C4-2B (cell line): ENCODE measurements at regions not wholly inside any gene's neighbourhood (a gene's known extent, or its start where the extent isn't known, plus 50 kb on each side); places are given as distances from the start of the nearest gene placed in this dataset.

Experiments used
- H3K27ac ChIP-seq: fragments of 450-650 bp; 2 replicates; pipeline ENCODE4 v1.5.1; 2017
- ZFX ChIP-seq: fragments of 450-650 bp; IDR thresholded peaks from 2 replicates; pipeline ENCODE4 v1.6.1; 2017
- TF ChIP-seq, protein P1 (sequence below): fragments of 450-650 bp; conservative IDR thresholded peaks from 2 replicates; pipeline ENCODE4 v1.5.1; 2017; ENCODE audit warnings: mild to moderate bottlenecking

DNA sequence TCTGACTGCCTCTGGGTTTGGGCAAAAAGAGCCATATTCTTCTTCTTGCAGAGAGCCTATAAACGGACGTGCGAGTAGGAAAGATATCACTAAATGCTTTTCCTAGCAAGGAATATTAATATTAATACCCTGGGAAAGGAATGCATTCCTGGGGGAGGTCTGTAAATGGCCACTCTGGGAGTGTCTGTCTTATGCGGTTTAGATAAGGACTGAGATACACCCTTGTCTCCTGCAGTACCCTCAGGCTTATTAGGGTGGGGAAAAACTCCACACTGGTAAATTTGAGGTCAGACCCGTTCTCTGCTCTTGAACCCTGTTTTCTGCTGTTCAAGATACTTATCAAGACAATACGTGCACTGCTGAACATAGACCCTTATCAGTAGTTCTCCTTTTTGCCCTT is 763.8 kb downstream of the SLITRK5 start:
- no peak for TF ChIP-seq ZFX
- TF ChIP-seq, protein P1, sequence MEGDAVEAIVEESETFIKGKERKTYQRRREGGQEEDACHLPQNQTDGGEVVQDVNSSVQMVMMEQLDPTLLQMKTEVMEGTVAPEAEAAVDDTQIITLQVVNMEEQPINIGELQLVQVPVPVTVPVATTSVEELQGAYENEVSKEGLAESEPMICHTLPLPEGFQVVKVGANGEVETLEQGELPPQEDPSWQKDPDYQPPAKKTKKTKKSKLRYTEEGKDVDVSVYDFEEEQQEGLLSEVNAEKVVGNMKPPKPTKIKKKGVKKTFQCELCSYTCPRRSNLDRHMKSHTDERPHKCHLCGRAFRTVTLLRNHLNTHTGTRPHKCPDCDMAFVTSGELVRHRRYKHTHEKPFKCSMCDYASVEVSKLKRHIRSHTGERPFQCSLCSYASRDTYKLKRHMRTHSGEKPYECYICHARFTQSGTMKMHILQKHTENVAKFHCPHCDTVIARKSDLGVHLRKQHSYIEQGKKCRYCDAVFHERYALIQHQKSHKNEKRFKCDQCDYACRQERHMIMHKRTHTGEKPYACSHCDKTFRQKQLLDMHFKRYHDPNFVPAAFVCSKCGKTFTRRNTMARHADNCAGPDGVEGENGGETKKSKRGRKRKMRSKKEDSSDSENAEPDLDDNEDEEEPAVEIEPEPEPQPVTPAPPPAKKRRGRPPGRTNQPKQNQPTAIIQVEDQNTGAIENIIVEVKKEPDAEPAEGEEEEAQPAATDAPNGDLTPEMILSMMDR, result no peak

DNA sequence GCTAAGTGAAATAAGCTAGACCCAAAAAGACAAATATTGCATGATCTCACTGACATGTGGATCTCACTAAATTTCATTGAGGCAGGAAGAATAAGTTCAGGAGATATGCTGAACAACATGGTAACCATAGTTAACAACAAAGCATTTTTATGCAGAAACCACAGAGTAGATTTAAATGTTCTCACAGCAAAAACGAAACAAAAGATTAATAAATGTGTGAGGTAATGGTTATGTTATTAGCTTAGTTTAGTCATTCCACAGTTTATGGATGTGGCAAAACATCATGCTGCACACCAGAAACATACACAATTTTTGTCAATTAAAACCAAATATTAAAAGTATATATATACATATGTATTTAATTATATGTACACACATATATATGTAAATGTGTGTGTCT is 765.8 kb downstream of the SLITRK5 start:
- no peak for TF ChIP-seq ZFX
- TF ChIP-seq, protein P1, result no peak
- H3K27ac ChIP-seq, result no peak overlapping the region

More for the DNA sequence above, 763.8 kb downstream of the SLITRK5 start:
- no peak overlapping the region for H3K27ac ChIP-seq

DNA sequence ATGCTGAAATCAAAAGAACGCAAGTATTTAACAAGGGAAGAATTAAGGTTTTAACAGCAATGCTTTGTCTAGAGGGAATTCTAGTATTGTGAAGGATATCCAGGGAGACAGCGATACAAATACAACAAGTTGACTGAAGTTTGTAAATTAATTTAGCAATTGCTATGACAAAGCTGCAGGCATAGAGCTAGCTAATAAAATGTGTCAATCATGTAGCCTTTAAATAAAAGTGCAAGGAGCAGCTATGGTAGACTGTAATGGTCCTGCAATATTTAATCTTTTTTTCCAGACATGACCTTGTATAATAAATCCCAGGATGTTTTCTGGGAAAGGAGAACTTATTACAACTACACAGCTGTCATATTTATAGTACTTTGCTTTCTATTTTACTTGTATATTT is 779.3 kb downstream of the SLITRK5 start:
- TF ChIP-seq ZFX, result no peak
- TF ChIP-seq, protein P1, result no peak

DNA sequence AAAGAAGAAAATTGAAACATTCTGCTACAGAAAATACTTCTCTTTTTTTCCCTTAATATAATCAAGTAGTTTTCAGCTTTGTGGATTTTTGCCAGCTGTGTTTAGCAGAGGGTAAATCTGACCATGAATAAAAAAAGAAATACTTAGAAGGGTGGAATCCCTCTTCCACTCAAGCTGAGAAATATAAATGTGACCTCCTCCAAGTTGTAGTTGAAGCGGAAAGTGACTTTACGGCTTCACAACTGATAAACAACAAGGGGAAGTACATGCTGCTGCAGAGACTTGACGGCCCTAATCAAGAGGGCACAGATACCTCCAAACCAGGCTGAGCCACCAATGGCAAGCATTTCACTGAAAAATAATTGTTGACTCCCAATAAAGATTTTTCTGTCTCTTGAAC is 785.0 kb downstream of the SLITRK5 start:
- no peak overlapping the region for H3K27ac ChIP-seq
- TF ChIP-seq, protein P1, result no peak
- TF ChIP-seq ZFX, result no peak

More for the DNA sequence above, 779.3 kb downstream of the SLITRK5 start:
- no peak overlapping the region for H3K27ac ChIP-seq

DNA sequence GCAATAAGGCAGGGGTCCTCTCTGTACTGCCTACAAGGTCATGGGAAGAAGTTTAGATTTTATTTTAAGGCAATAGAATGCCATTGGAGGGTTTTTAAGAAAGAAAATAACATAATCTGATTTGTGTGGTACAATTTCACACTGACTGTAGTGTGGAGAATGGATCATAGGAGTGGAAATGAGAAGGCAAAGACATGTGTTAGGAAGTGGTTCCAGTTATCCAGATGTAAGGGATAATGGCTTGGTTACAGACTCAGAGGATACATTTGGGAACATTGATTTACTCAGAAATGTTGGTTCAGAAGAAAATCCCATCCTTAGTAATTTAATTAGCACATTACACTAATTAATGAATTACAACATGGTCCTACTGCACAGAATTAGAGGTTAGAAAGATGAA is 788.2 kb downstream of the SLITRK5 start:
- no peak overlapping the region for H3K27ac ChIP-seq
- TF ChIP-seq ZFX, result no peak
- TF ChIP-seq, protein P1, result no peak

DNA sequence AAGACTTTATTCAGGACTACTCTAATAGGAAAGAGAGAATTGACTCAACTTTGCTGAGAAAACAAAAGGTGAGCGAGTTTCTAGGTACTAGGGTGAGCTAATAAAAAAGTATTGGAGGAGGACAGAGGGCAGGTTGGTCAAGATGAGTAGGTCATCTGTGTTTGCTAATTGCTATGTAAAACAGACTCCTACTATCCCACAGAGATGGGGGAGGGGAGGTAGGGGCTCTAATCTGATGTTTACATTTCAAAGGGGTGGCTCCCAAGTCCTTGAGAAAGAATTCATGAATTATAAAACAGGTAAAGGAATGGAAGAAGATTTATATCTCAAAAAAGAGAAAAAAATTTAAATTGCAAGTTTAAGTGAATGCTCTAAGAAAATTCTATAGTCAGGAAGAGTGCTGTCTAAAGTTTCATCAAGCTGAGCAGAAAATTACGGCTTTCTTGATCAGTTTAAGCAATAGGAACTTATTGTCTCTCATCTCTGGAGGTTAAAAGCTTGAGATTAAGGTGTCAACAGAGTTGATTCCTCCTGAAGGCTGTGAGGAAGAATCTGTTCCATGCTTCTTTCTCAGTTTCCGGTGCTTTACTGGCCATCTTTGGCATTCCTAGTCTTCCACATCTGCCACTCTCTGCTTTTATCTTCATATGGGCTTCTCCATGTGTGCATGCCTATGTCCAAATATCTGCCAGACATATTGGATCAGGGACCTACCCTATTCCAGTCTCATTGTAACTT is 790.3 kb downstream of the SLITRK5 start:
- TF ChIP-seq, protein P1, result no peak
- no peak for TF ChIP-seq ZFX
- no peak overlapping the region for H3K27ac ChIP-seq

DNA sequence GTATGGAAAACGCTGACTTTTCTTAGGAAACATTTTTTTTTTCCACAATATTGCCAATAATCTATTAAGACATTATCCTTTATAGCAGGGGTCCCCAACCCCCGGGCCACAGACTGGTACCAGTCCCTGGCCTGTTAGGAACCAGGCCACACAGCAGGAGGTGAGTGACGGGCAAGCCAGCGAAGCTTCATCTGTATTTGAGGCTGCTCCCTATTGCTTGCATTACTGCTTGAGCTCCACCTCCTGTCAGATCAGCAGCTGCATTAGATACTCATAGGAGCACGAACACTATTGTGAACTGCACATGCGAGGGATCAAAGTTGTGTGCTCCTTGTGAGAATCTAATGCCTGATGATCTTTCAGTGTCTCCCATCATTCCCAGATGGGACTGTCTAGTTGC is 793.7 kb downstream of the SLITRK5 start:
- H3K27ac ChIP-seq, result no peak overlapping the region
- TF ChIP-seq, protein P1, result no peak
- no peak for TF ChIP-seq ZFX
